Pancreas (tissue), 10 donors: ENCODE measurements at regions not wholly inside any gene's neighbourhood (a gene's known extent, or its start where the extent isn't known, plus 50 kb on each side); places are given as distances from the start of the nearest gene placed in this dataset.

Experiments used
- ATAC-seq, 4 donors: fragments of 200-7000 bp; cut with Tn5 transposase; one replicate each; pipeline versions ENCODE4 v1.8.0 to v1.9.1; 2020; ENCODE audit warnings: mild to moderate bottlenecking in 4 of 4, moderate library complexity in 4 of 4
- DNase-seq, 6 donors: peaks; one replicate each; pipeline ENCODE4 v3.0.0-alpha.2; 2020
- FAIRE-seq: peaks from 2 replicates; lab custom pipeline; 2012; peaks lifted over from hg19 to GRCh38; lab: Jason Lieb, UNC
- H3K27ac ChIP-seq, 4 donors: fragments of 200-600 bp; sonication (generic); 1 replicate in 3 of 4; 2 replicates in 1 of 4; pipeline versions ENCODE4 v1.5.0 to v1.8.0; 2020
- H3K27me3 ChIP-seq, 4 donors: fragments of 200-600 bp; one replicate each; pipeline ENCODE4 v1.8.0; 2021
- H3K36me3 ChIP-seq, 3 donors: fragments of 200-600 bp; sonication (generic) in 1 of 3; one replicate each; pipeline versions ENCODE4 v1.5.0 to v1.8.0; 2020 to 2021
- H3K4me1 ChIP-seq, 3 donors: fragments of 200-600 bp; one replicate each; pipeline ENCODE4 v1.8.0; 2021
- H3K4me3 ChIP-seq, 4 donors: fragments of 200-600 bp; sonication (generic) in 2 of 4; one replicate each; pipeline versions ENCODE4 v1.5.0 to v1.8.0; 2020 to 2021
- H3K9me3 ChIP-seq, 4 donors: fragments of 200-600 bp; one replicate each; pipeline ENCODE4 v1.8.0; 2021
- CTCF ChIP-seq, 4 donors: fragments of 200-600 bp; sonication (generic) in 3 of 4; IDR thresholded peaks; one replicate each; pipeline versions ENCODE4 v1.5.0 to v1.8.0; 2021; ENCODE audit warnings: antibody characterized with exemption in 4 of 4
- WGBS, 2 donors: extraction: QIAGEN DNeasy Blood & Tissue Kit; methylation state at CpG; one replicate each; pipeline ENCODE4 v1.1.7; 2013; 5-methylcytosine and 5-hydroxymethylcytosine counted together
- intact Hi-C, 3 donors: fragments of 100-400 bp; cut with DNase I; formaldehyde crosslinking; loops; one replicate each; pipeline versions ENCODE4 v1.11.1 to v1.14.2; 2022
- donor health status: healthy with polysubstance abuse.
- donor health status: DM: no; HTN: no; CAD: no; lungs with moderate emphysema.
- donor health status: DM: no; HTN: no; CAD: no.
- donor health status: control.
- donor health status: control.
- donor health status: Bipolar disorder and iron deficiency.
- donor health status: DM: yes; HTN: yes; CAD: no.
- donor health status: DM: no; HTN: no; CAD: no.
- donor health status: DM: no; HTN: no; CAD: no.
- donor health status: DM: yes; HTN: yes; CAD: no.

GRCh38 chr17:74070374-74070773 lies 133.1 kb upstream of the RPL38 start:
- TF ChIP-seq CTCF (IDR thresholded peaks at IDR 0.05), result no peak
- no peak for FAIRE-seq
- no peaks in the 10 kb centered on the region for H3K9me3 ChIP-seq
- intact Hi-C loops, result no loop called here
- H3K27me3 ChIP-seq, result peaks cover 0 to 3% (median 0%) of the 10 kb centered on the region in 4 donors
- H3K36me3 ChIP-seq, result no peaks in the 10 kb centered on the region
- whole genome bisulfite sequencing, 2 donors, result 67 to 81% methylated on average over 3 of the region's 3 CpGs
- no peak for ATAC-seq
- no peak for DNase-seq
- no peak overlapping the region for H3K27ac ChIP-seq
- H3K4me1 ChIP-seq, result no peaks in the 10 kb centered on the region
- no peak overlapping the region for H3K4me3 ChIP-seq

GRCh38 chr17:74070998-74071679 lies 132.3 kb upstream of the RPL38 start:
- no peak overlapping the region for H3K4me3 ChIP-seq
- H3K27ac ChIP-seq, result no peak overlapping the region

GRCh38 chr17:74072340-74072739 lies 131.1 kb upstream of the RPL38 start:
- WGBS, 2 donors, result 63 to 71% methylated on average over 4 of the region's 4 CpGs
- no peak for TF ChIP-seq CTCF (IDR thresholded peaks at IDR 0.05)
- Histone ChIP-seq H3K27ac (no peak overlapping the region), H3K4me1 (no peaks in the 10 kb centered on the region), H3K4me3 (no peak overlapping the region), H3K9me3 (no peaks in the 10 kb centered on the region), H3K27me3 (no peaks in the 10 kb centered on the region), H3K36me3 (no peaks in the 10 kb centered on the region)
- intact Hi-C loops, result no loop called here
- no peak for DNase-seq
- FAIRE-seq, result no peak
- no peak for ATAC-seq

More at GRCh38 chr17:74070998-74071679, 132.3 kb upstream of the RPL38 start:
- DNase-seq, result no peak
- TF ChIP-seq CTCF (IDR thresholded peaks at IDR 0.05), result no peak
- H3K36me3 ChIP-seq, result no peaks in the 10 kb centered on the region
- WGBS, 2 donors, result 76 to 84% methylated on average over 12 of the region's 12 CpGs
- H3K9me3 ChIP-seq, result no peaks in the 10 kb centered on the region
- ATAC-seq, result no peak
- intact Hi-C loops, result no loop called here
- FAIRE-seq, result no peak
- no peaks in the 10 kb centered on the region for H3K4me1 ChIP-seq
- peaks cover 0 to under 1% (median 0%) of the 10 kb centered on the region in 4 donors for H3K27me3 ChIP-seq

GRCh38 chr17:74076446-74076845 lies 127.0 kb upstream of the RPL38 start:
- 62 to 67% methylated on average over 1 of the region's 1 CpG for WGBS, 2 donors
- H3K27me3 ChIP-seq, result no peaks in the 10 kb centered on the region
- FAIRE-seq (no peak), ATAC-seq (no peak), DNase-seq (no peak)
- no peak overlapping the region for H3K4me3 ChIP-seq
- intact Hi-C loops, result no loop called here
- H3K36me3 ChIP-seq, result no peaks in the 10 kb centered on the region
- TF ChIP-seq CTCF (IDR thresholded peaks at IDR 0.05), result no peak
- H3K4me1 ChIP-seq, result no peaks in the 10 kb centered on the region
- no peaks in the 10 kb centered on the region for H3K9me3 ChIP-seq
- no peak overlapping the region for H3K27ac ChIP-seq

- no peak overlapping the region for H3K27ac ChIP-seq
- no peaks in the 10 kb centered on the region for H3K9me3 ChIP-seq
- H3K36me3 ChIP-seq, result no peaks in the 10 kb centered on the region
- no peak for DNase-seq
- intact Hi-C loops, result no loop called here
- no peak for TF ChIP-seq CTCF (IDR thresholded peaks at IDR 0.05)
- ATAC-seq, result no peak
- H3K4me3 ChIP-seq, result no peak overlapping the region
- no peaks in the 10 kb centered on the region for H3K27me3 ChIP-seq
- no peaks in the 10 kb centered on the region for H3K4me1 ChIP-seq
- FAIRE-seq, result no peak
Measured at GRCh38 chr17:74077231-74077630, 126.2 kb upstream of the RPL38 start.
